ENCODE measurements at regions not wholly inside any gene's neighbourhood (a gene's known extent, or its start where the extent isn't known, plus 50 kb on each side); places are given as distances from the start of the nearest gene placed in this dataset.

- no peaks in the 10 kb centered on the region for H3K4me1 ChIP-seq (ENCODE audit: control insufficient read depth in 2 of 2, insufficient read depth in 2 of 2, low read length in 2 of 2)
- H3K27me3 ChIP-seq (ENCODE audit: control insufficient read depth in 2 of 2, insufficient read depth in 2 of 2, low read length in 2 of 2) = no peaks in the 10 kb centered on the region
- H3K27ac ChIP-seq (ENCODE audit: low read depth, low read length) = no peak overlapping the region
- Mint-ChIP-seq H3K27me3 (no peaks in the 10 kb centered on the region), H3K27ac (no peak overlapping the region), H3K36me3 (no peaks in the 10 kb centered on the region), H3K4me3 (no peak overlapping the region), H3K4me1 (no peaks in the 10 kb centered on the region), H3K9me3 (peaks cover 0 to 13% (median 3%) of the 10 kb centered on the region in 11 donors)
- no peak for DNase-seq
- H3K4me3 ChIP-seq (ENCODE audit: low read length) = no peak overlapping the region
- CTCF ChIA-PET = no interaction called here
- ATAC-seq = no peak
- intact Hi-C loops (cut with micrococcal nuclease) = no loop called here
- no peaks in the 10 kb centered on the region for H3K36me3 ChIP-seq (ENCODE audit: control insufficient read depth in 2 of 3, insufficient read depth in 3 of 3, low read length in 3 of 3)
- POLR2A ChIA-PET = no interaction called here
- H3K9me3 ChIP-seq (ENCODE audit: control insufficient read depth in 2 of 3, low read length in 3 of 3) = no peaks in the 10 kb centered on the region
Observed at GRCh38 chr4:18980516-18981233, 959.1 kb upstream of the LCORL start.

GRCh38 chr4:18976884-18977283 lies 955.3 kb upstream of the LCORL start:
- POLR2A ChIA-PET = no interaction called here
- intact Hi-C loops (cut with micrococcal nuclease) = no loop called here
- Histone ChIP-seq H3K4me3 (ENCODE audit: low read length) (no peak overlapping the region), H3K27ac (ENCODE audit: low read depth, low read length) (no peak overlapping the region), H3K27me3 (ENCODE audit: control insufficient read depth in 2 of 2, insufficient read depth in 2 of 2, low read length in 2 of 2) (no peaks in the 10 kb centered on the region), H3K9me3 (ENCODE audit: control insufficient read depth in 2 of 3, low read length in 3 of 3) (no peaks in the 10 kb centered on the region), H3K4me1 (ENCODE audit: control insufficient read depth in 2 of 2, insufficient read depth in 2 of 2, low read length in 2 of 2) (no peaks in the 10 kb centered on the region), H3K36me3 (ENCODE audit: control insufficient read depth in 2 of 3, insufficient read depth in 3 of 3, low read length in 3 of 3) (no peaks in the 10 kb centered on the region)
- Mint-ChIP-seq H3K4me1 (no peaks in the 10 kb centered on the region), H3K4me3 (no peak overlapping the region), H3K27ac (no peak overlapping the region), H3K36me3 (no peaks in the 10 kb centered on the region), H3K9me3 (peaks cover under 1 to 13% (median 7%) of the 10 kb centered on the region in 11 donors), H3K27me3 (no peaks in the 10 kb centered on the region)
- ATAC-seq = no peak
- no peak for DNase-seq
- CTCF ChIA-PET = no interaction called here

- POLR2A ChIA-PET = no interaction called here
- no peak for ATAC-seq
- Mint-ChIP-seq H3K4me1 (no peaks in the 10 kb centered on the region), H3K4me3 (no peak overlapping the region), H3K36me3 (no peaks in the 10 kb centered on the region), H3K27ac (no peak overlapping the region), H3K27me3 (no peaks in the 10 kb centered on the region), H3K9me3 (peaks cover 1 to 20% (median 7%) of the 10 kb centered on the region in 11 donors)
- Histone ChIP-seq H3K36me3 (ENCODE audit: control insufficient read depth in 2 of 3, insufficient read depth in 3 of 3, low read length in 3 of 3) (no peaks in the 10 kb centered on the region), H3K9me3 (ENCODE audit: control insufficient read depth in 2 of 3, low read length in 3 of 3) (no peaks in the 10 kb centered on the region), H3K4me1 (ENCODE audit: control insufficient read depth in 2 of 2, insufficient read depth in 2 of 2, low read length in 2 of 2) (no peaks in the 10 kb centered on the region), H3K4me3 (ENCODE audit: low read length) (no peak overlapping the region), H3K27me3 (ENCODE audit: control insufficient read depth in 2 of 2, insufficient read depth in 2 of 2, low read length in 2 of 2) (no peaks in the 10 kb centered on the region), H3K27ac (ENCODE audit: low read depth, low read length) (no peak overlapping the region)
- CTCF ChIA-PET = no interaction called here
- intact Hi-C loops (cut with micrococcal nuclease) = no loop called here
- no peak for DNase-seq
Observed at GRCh38 chr4:18975916-18976808, 954.6 kb upstream of the LCORL start.

GRCh38 chr4:18973296-18973695 lies 951.7 kb upstream of the LCORL start:
- CTCF ChIA-PET = no interaction called here

GRCh38 chr4:18961879-18962278 lies 940.3 kb upstream of the LCORL start:
- intact Hi-C loops (cut with micrococcal nuclease) = no loop called here

More at GRCh38 chr4:18973296-18973695, 951.7 kb upstream of the LCORL start:
- H3K4me3 Mint-ChIP-seq = no peak overlapping the region
- no peaks in the 10 kb centered on the region for H3K27me3 Mint-ChIP-seq
- DNase-seq (no peak), ATAC-seq (no peak)
- Histone ChIP-seq H3K36me3 (ENCODE audit: control insufficient read depth in 2 of 3, insufficient read depth in 3 of 3, low read length in 3 of 3) (no peaks in the 10 kb centered on the region), H3K27me3 (ENCODE audit: control insufficient read depth in 2 of 2, insufficient read depth in 2 of 2, low read length in 2 of 2) (no peaks in the 10 kb centered on the region), H3K27ac (ENCODE audit: low read depth, low read length) (no peak overlapping the region), H3K9me3 (ENCODE audit: control insufficient read depth in 2 of 3, low read length in 3 of 3) (no peaks in the 10 kb centered on the region), H3K4me3 (ENCODE audit: low read length) (no peak overlapping the region), H3K4me1 (ENCODE audit: control insufficient read depth in 2 of 2, insufficient read depth in 2 of 2, low read length in 2 of 2) (no peaks in the 10 kb centered on the region)
- H3K9me3 Mint-ChIP-seq = peaks cover 1 to 32% (median 7%) of the 10 kb centered on the region in 11 donors
- intact Hi-C loops (cut with micrococcal nuclease) = no loop called here
- H3K4me1 Mint-ChIP-seq = no peaks in the 10 kb centered on the region
- POLR2A ChIA-PET = no interaction called here
- H3K36me3 Mint-ChIP-seq = no peaks in the 10 kb centered on the region
- H3K27ac Mint-ChIP-seq = no peak overlapping the region

GRCh38 chr4:18961266-18961665 lies 939.7 kb upstream of the LCORL start:
- H3K27me3 Mint-ChIP-seq = no peaks in the 10 kb centered on the region
- DNase-seq (no peak), ATAC-seq (no peak)
- no peaks in the 10 kb centered on the region for H3K27me3 ChIP-seq (ENCODE audit: control insufficient read depth in 2 of 2, insufficient read depth in 2 of 2, low read length in 2 of 2)
- no peaks in the 10 kb centered on the region for H3K9me3 ChIP-seq (ENCODE audit: control insufficient read depth in 2 of 3, low read length in 3 of 3)
- H3K27ac ChIP-seq (ENCODE audit: low read depth, low read length) = no peak overlapping the region
- H3K9me3 Mint-ChIP-seq = peaks cover 0 to 28% (median 9%) of the 10 kb centered on the region in 11 donors
- ChIA-PET CTCF (no interaction called here), POLR2A (interaction anchor here (0.7 kb wide), 1 partner anchor 184 kb away, joined by 8 read pairs; no protein-coding TSS in a partner anchor)
- H3K4me1 ChIP-seq (ENCODE audit: control insufficient read depth in 2 of 2, insufficient read depth in 2 of 2, low read length in 2 of 2) = no peaks in the 10 kb centered on the region
- H3K4me1 Mint-ChIP-seq = no peaks in the 10 kb centered on the region
- H3K36me3 Mint-ChIP-seq = no peaks in the 10 kb centered on the region
- no peak overlapping the region for H3K4me3 Mint-ChIP-seq
- H3K27ac Mint-ChIP-seq = no peak overlapping the region
- intact Hi-C loops (cut with micrococcal nuclease) = no loop called here
- H3K4me3 ChIP-seq (ENCODE audit: low read length) = no peak overlapping the region
- no peaks in the 10 kb centered on the region for H3K36me3 ChIP-seq (ENCODE audit: control insufficient read depth in 2 of 3, insufficient read depth in 3 of 3, low read length in 3 of 3)

More at GRCh38 chr4:18961879-18962278, 940.3 kb upstream of the LCORL start:
- ChIA-PET POLR2A (interaction anchor here (0.7 kb wide), 1 partner anchor 183 kb away, joined by 8 read pairs; no protein-coding TSS in a partner anchor), CTCF (no interaction called here)
- no peaks in the 10 kb centered on the region for H3K36me3 ChIP-seq (ENCODE audit: control insufficient read depth in 2 of 3, insufficient read depth in 3 of 3, low read length in 3 of 3)
- H3K36me3 Mint-ChIP-seq = no peaks in the 10 kb centered on the region
- H3K27ac ChIP-seq (ENCODE audit: low read depth, low read length) = no peak overlapping the region
- no peaks in the 10 kb centered on the region for H3K27me3 ChIP-seq (ENCODE audit: control insufficient read depth in 2 of 2, insufficient read depth in 2 of 2, low read length in 2 of 2)
- no peaks in the 10 kb centered on the region for H3K4me1 ChIP-seq (ENCODE audit: control insufficient read depth in 2 of 2, insufficient read depth in 2 of 2, low read length in 2 of 2)
- no peak overlapping the region for H3K27ac Mint-ChIP-seq
- no peaks in the 10 kb centered on the region for H3K4me1 Mint-ChIP-seq
- ATAC-seq (no peak), DNase-seq (no peak)
- H3K27me3 Mint-ChIP-seq = no peaks in the 10 kb centered on the region
- H3K4me3 ChIP-seq (ENCODE audit: low read length) = no peak overlapping the region
- H3K9me3 Mint-ChIP-seq = peaks cover 0 to 24% (median 9%) of the 10 kb centered on the region in 11 donors
- no peaks in the 10 kb centered on the region for H3K9me3 ChIP-seq (ENCODE audit: control insufficient read depth in 2 of 3, low read length in 3 of 3)
- no peak overlapping the region for H3K4me3 Mint-ChIP-seq
